ENCODE measurements at regions not wholly inside any gene's neighbourhood (a gene's known extent, or its start where the extent isn't known, plus 50 kb on each side); places are given as distances from the start of the nearest gene placed in this dataset.
A peak's percentile ranks its signal among the peaks of the same experiment; 100 is the strongest.
"Not testable (repeated sequence)": the region's sequence is repeated elsewhere in the genome, so short reads cannot be mapped to it uniquely, and the experiment has no call there.

DNA sequence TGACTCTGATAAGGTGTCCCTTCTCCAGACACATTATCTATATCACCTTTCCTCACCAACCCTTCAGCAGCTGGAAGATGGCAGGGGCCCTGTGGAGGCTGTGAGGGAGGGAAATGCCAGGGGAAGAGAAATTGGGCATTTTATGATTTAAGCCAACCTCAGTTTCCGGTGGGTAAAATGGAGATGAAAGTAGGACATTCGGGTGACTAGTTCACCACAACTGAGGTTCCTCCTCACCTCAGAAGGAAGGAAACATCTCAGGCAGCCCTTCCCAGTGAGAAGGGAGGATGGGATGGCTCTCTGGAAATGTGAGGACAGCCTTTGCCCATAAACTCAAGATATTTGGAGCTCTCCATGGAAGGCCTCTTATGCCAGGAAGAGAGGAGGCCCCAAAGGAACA, 251.5 kb downstream of the MID1IP1 start:
- DNase-seq = no peak

DNA sequence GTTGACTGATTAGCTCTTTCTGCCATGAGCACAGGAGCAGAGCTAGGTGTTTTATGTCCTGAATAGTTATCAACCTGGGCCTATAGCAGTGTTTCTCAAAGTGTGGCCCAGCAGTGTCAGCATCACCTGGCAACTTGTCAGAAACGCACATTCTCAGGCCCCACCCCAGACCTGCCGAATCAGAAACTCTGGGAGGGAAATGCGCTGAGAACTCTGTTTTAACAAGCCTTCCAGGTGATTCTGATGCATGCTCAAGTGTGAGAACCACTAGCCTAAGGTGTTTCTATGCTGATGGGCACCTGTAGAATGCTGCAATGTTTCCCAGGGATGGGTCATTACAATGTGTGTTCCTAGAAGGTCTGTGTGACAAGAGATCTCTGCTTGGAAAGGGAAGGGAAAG, 257.5 kb downstream of the MID1IP1 start:
- no peak for DNase-seq

DNA sequence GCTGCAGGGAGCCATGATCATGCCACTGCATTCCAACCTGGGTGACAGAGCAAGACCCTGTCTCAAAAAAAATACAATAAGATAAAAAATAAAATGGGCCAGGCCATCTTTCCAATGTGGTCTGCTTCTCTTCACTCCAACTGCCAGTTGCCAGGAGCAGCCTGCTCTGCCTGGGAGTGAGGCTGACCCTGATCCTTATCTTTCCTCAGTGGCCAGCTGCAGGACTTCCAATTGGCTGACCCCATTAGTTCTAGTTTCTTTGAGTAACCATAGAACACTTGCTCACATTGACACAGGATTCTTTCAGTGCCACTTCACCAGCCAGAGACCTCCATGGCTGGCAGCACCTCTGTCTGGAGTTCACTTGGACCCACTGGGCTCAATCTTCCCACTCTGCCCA, 258.6 kb downstream of the MID1IP1 start:
- DNase-seq = no peak

DNA sequence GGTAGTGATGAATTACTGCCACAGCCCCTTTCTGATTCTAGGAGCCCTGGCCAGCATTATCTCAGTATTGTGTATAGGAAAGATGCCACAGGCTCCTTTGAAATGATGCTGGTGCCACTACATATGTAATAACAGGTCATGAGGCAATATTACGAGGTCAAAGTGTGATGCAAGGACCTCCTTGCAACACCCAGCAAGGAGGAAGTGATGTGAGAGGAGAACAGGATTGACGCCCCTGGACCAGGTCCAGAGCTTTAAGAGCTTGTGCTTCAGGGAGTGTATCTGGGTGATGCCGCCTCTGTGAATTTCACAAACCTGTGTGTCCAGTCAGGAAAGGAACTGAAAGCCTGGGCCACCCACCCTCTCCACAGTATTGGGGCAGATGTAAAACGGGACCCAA, 261.8 kb downstream of the MID1IP1 start:
- no peak for DNase-seq

DNA sequence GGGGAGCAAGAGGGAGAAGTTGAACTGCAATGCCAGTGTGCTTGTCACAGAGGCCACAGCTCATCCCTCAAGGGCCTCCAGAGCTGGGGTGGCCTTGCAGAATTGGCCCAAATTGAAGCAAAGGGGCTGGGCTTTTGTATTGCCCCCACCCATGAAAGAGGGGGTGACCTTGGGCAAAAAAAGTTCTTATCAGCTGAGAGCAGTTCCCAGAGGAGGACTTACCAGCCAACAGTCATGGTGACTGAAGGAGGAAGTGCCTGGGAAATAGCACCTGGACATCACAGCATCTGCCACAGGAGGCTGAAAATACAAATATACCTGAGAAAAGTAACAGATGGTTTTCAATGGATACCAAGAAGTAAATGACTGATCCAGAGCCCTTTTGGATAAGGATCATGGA, 262.4 kb downstream of the MID1IP1 start:
- DNase-seq = no peak

DNA sequence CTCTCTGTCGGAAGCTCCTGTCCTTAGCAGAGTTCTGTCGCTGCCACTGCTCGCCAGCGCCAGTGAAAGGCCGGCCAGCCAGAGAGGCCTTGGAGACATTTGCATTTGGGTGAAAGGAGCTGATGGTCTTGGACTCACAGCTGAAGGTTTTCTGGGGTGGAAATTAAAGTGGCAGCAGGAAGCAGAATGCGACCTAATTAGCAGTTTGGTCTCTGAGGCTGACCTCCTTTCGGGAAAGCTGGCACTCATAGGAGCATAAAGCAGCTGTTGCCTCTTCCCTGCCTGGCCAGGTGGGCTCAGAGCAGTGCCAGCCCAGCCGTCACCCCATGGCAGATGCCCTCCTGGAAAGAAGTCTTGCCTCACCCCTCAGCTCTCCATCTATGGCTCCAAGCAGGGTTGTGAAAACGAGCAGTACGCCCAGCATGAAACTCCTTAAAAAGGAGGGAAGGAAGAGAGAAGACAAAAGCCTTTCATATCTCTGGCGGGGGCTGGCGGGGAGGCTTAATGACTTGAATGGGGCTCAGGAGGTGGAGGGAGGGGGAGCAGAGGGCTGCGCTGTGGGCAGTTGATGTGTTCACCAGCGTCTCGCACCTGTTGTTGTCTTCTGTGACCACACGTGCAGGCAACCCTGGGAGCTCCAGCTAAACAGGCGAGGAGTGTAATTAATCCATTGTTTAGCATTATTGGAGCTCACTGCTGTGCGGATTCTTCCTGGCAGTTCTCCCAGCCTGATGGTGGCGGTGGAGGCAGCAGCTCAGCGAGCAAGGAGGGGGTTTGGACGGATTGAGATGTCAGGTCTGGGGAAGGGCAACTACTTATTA, 264.0 kb downstream of the MID1IP1 start:
- DNase-seq = no peak

DNA sequence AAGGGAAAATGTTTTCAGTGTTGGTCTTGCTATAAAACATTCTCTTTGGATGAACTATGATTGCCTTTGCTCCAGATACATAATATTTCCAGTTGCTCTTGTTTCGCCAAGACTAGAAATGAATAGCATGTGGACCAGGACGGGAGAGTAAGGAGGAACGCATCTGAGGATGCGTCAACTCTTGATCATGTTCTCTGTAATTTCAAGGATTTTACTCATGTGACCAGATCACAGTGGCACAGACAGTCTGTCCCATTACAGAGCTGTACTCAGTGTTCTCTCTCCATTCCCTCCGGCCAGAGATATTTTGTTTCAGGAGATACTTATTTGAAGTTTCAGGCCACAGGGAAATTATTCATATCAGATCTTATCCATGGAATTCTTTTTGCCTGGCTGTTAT, 266.6 kb downstream of the MID1IP1 start:
- no peak for DNase-seq

DNA sequence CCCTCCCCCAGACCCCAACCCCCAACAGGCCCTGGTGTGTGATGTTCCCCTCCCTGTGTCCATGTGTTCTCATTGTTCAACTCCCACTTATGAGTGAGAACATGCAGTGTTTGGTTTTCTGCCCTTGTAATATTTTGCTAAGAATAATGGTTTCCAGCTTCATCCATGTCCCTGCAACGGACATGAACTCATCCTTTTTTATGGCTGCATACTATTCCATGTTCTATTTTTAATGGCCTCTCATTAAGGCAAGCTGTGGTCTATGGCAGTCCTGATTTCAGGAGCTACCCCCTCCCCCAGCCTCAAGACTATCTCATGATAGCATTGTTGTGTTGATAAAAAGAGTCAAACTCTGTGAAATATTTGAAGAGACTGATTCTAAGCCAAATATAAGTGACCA, 267.4 kb downstream of the MID1IP1 start:
- not testable (repeated sequence) for DNase-seq

DNA sequence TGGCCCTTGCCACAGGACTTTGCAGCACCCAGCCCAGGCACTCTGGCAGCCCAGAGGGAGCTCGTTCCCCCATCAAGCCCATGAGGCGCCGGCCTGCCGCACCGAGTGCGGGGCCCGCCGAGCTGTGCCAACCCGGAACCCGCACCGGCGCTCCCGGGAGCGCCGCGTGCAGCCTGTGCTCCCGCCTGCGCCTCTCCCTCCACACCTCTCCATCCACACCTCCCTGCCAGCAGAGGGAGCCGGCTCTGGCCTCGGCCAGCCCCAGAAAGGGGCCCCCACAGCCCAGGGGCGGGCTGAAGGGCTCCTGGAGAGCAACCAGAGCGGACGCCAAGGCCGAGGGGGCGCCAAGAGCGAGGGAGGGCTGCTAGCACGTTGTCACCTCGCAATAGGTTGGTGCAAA, 268.8 kb downstream of the MID1IP1 start:
- DNase-seq = no peak

DNA sequence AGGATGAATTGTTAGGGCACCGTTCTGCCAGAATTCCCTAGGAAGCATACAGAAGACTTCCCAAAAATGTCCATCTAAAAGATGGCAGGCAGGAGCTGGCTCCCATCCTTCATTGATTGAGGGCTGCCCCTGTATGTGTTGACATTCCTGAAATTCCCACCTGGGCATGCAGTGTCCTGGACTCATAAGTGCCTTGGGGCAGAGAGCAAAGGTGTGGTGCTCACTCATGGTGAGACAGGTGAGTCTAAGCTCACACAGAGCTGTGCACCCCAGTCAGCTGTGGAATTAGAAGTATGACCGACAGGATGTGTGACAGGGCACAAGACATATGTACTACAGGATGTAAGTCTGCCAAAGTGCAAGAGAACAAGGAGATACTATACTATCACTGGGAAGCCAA, 271.9 kb downstream of the MID1IP1 start:
- DNase-seq = no peak

DNA sequence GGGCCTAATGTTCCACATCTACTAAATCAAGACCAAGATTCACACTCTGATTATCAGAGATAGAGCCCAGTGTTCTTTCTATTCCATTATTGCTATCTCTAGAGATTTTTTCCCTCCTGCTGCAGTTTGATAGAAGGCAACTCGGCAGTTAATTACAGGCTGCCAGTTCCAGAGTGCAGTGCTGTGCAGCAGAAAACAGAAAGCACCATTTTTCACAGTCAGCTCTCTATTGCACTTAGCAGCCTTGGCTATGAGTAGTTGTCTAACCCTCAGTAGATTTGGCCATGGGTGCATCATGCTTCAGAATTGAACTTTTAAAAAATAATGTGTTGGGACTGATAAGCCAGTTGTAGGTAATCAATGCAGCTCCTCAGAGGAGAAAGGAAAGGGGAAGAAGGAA, 295.3 kb downstream of the MID1IP1 start:
- DNase-seq = no peak

DNA sequence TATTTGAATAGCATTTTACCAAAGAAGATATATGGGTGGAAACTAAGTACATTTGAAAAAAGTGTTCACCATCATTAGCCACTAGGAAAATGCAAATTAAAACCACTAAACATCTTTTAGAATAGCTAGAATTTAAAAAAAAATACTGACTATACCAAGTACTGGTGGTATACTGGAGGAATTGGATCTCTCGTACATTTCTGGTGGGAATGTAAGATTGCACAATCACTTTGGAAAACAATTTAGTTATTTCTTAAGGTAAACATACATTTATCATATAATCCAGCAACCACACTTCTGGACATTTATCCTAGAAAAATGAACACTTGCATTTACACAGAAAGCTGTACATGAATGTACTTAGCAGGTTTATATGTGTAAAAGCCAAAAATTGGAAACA, 303.5 kb downstream of the MID1IP1 start:
- no peak for DNase-seq

DNA sequence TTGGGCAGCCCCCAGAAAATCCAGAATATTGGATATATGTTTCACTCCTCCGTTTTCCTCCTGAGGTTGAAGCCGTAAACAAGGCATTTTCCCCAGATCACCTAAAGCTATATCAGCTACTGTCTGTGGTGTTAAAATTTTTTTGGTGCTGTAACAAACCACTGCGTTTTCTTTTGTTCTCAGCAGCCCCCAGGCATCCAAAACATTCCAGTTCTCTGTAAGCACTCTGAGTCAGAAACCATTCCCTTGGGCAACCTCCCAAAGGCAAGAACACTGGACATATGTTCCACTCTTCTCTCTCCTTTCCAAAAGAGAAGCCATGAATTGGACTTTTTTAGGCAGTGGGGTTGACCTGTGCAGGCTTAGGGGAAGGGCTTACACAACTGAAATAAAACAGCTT, 310.9 kb downstream of the MID1IP1 start:
- DNase-seq = peak; percentile 37

DNA sequence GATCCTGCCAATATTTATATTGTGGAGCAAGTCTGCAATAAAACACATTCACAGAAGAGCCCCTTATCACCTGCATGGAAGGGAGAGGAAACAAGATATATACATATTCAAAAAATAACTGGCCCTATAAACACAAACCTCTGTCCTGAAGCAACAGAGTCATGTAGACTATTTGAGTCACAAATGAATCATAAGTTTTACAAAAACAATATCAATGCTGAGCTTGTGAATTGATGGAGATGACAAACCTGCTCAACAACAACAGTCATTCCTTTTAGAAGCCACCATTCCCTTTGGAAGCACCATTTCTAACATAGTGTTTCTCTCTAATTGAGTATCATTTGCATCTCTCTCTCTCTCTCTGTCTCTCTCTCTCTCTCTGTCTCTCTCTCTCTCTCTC, 313.9 kb downstream of the MID1IP1 start:
- DNase-seq = no peak

DNA sequence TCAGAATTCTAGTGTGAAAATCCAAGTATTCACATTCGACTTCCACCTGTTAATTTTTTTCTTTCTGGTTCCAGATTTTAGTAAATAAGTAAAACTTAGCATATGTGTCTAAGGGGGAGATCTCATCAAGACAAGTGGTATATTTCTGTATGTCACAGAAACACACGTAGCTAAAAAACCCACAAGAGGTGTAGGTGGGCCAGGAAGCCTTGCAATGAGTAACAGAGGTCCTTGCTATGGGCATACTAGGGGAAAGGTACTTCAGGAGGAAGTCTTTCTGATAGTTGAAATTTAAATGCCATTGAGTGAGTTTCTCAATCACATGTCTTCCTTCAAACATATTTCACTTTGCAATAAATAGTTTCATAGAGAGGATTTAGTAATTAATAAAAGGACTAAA, 315.8 kb downstream of the MID1IP1 start:
- DNase-seq = no peak

DNA sequence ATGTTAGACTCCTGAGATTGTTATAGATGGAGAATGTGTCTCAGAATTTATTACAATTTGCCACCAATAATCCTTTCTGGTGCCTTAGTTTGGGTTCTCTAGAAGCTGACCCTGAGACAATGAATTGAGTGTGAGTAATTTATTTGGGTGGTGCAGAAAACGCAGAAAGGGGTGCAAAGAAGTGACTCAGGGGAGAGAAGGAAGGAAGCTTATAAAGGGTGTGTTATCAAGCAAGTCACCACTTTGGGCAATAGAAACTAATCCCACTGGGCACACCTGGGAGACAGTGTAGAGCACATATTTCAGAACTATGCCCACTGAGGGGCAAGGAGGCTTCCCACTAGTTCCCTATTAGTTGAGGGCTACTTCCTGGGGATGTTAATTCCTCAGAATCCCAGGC, 320.6 kb downstream of the MID1IP1 start:
- DNase-seq = no peak

DNA sequence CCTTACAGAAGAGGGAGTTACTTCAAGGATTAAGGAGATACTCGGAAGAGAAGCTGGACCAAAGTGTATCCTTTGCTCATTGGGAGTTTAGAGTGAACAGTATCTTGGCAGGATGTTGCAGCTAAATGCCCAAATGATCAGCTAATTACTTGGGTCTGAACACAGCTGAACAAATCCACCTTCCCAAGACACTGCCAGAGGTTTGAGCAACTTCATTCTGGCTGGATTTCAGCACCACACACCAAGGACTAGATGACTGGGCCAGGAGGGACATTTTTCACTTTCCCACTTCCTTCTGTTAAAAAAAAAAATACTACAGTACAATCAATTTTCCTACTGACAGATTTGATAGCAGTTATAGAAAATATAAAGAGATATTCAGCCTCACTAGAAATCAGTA, 324.6 kb downstream of the MID1IP1 start:
- DNase-seq = no peak

DNA sequence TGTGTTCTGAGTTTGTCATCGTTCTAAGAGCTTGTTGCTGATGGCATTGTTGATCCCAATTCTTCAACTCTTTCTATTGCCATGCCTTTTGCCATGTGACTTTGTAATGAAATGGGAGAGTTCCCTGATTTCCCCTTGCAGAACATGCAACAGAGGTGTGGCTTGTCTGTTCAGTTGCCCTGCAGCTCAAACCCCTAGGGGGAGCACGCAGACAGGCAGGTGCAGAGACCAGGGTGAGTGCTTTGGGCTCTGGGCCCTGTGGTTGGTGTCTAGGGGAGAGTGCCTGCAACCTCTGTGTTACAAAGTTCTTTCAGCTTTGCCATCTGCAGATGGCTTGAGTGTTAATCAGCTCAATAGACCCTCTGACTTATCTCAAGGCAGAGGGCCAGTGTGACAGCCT, 332.7 kb downstream of the MID1IP1 start:
- no peak for DNase-seq

DNA sequence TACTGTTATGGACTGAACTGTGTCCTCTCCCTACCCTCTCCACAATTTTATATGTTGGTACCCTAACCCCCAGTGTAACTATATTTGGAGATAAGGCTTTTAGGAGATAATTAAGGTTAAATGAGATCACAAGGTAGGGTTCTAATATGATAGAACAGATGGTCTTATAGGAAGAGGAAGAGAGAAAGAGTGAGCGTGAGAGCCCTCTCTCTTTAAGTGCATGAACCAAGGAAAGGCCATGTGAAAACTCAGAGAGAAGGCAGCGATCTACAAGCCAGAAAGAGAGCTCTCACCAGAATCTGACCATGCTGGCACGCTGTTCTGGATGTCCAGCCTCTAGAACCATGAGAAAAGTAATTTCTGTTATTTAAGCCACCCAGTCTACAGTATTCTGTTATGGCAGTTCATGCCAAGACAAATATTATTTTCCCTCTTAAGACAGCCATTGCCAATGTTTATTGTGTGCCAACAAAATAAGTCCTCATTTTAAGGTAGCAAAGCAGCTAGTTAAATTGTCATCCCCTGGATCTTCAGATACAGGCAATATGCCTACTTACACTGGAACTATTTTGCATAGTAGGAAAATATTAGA, 336.2 kb downstream of the MID1IP1 start:
- no peak for DNase-seq

DNA sequence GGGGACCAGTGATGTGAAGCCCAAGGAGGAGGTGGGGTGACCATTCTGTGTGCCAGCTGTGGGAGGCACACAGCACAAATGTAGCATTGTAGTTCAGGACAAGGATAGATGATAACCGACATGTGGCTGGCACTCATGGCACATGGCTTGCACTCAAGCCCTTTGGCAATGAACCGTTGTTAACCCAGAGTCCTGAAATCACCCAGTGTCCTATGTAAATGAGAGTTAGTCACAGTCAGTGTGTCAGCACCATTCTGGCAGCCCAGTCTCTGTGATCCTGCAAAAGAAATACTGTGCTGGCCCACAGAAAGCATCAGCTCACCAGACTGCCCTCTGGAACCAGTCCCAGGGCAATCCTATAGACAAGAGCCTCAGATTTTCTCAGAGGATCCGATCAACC, 339.3 kb downstream of the MID1IP1 start:
- no peak for DNase-seq

DNA sequence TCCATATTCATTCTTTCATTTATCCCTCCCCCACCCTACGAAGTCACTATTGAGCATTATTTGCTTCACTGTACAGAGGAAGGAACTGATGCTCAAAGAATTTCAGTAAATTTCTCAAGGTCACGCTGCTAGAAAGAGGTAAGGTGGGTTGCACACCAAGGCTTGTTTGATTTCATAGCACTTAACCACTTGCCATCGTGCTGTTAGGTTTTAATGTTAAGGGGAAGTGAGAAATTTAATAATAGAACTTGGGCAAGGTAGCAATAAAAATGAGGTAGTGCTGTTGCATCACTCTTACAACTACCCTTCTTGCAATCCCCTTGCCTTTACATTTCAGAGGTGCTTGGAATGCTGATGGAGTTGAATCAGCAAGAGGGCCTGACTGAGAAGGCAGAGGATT, 343.1 kb downstream of the MID1IP1 start:
- peak; percentile 7 for DNase-seq

DNA sequence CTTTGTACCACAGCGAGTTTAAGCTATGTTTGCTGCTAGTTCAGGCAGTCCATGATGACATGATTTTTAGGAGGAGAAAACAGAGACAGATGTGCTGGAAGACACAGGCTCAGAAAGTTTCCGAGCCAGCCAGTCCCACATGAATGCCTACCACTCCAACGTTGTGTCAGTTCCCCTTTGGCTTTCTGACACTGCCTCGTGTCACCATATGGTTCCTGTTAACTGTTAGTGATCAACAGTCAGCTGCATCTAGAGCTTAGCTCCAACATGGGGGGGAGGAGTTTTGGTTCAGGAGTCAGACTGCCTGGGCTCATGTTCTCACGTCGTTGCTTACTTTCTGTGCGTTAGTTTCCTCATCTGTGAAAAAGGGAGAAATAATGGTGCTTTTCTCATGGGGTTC, 343.7 kb downstream of the MID1IP1 start:
- peak; percentile 4 for DNase-seq

DNA sequence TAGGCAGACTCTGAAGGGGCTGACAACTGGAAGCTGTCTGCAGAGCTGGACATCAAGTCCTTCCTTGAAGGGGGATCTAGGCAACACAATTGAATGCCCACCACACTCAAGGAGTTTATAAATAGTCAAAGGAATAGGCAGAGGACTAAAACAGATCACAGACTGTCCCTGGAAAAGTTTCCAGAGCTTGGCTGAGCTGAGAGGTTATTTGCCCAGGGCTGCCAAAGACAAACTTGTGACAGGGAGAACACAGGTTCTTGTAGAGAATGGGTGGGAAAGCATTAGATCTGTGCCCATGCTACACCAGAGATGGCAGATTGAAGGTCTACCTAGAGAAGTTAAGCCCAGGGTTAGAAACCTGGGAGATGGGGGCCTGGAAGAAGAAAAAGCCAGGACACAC, 344.6 kb downstream of the MID1IP1 start:
- no peak for DNase-seq

DNA sequence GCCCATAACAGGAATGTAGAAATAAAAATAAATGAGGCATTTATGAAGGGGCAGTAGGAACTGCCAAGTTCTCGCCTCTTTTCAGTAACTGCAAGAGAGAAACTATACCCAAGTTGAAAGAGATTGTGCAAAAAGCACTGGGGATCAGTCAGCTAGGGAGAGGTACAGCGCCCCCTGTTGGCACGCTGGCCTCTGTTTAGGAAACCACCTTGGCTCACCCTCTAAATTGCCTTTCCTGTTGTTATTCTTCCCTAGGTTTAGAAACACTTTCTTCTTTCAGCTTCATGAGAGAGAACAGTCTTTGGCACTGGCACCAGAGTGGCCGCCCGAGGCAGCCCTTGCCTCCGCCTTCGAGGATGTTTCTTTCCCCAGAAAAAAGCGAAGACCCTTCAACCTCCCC, 348.5 kb downstream of the MID1IP1 start:
- DNase-seq = peak; percentile 32

DNA sequence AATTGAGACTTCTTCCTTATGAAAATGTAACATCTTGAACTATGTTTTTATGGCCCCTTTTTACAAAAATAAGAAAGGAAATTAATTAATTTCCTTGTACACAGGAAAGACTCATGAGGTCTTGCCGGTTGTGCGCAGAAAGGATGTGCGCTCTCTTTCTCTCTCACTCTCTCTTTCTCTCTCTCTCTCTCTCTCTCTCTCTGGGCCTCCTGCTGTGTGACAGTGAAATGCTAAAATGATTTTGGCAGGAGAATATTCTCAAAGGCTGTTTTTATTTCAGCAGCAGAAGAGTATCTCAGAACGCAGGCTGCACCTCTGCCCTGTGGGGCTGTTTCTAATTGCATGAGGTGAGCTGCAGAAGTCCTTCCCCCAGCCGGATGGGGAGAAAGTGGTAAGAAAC, 349.0 kb downstream of the MID1IP1 start:
- DNase-seq = no peak
